ENCODE measurements at regions not wholly inside any gene's neighbourhood (a gene's known extent, or its start where the extent isn't known, plus 50 kb on each side); places are given as distances from the start of the nearest gene placed in this dataset.

GRCh38 chr10:25849268-25849667 lies 84.8 kb upstream of the MYO3A start:
- Histone ChIP-seq H3K36me3 (no peaks in the 10 kb centered on the region), H3K9me3 (no peaks in the 10 kb centered on the region), H3K4me1 (no peaks in the 10 kb centered on the region), H3K27me3 (no peaks in the 10 kb centered on the region), H3K4me3 (no peak overlapping the region), H3K27ac (no peak overlapping the region)
- no peak for TF ChIP-seq EP300 (IDR thresholded peaks at IDR 0.05)
- TF ChIP-seq POLR2AphosphoS5 (IDR thresholded peaks at IDR 0.05) = no peak
- intact Hi-C loops (cut with DNase I; ENCODE audit: low total_unique reads) = no loop called here
- DNase-seq = no peak
- 79 to 94% (median 81%) methylated on average over 3 of the region's 3 CpGs for WGBS, 5 donors

GRCh38 chr10:25849988-25850387 lies 84.0 kb upstream of the MYO3A start:
- no peaks in the 10 kb centered on the region for H3K36me3 ChIP-seq
- DNase-seq = no peak
- H3K27ac ChIP-seq = no peak overlapping the region
- H3K4me3 ChIP-seq = no peak overlapping the region
- intact Hi-C loops (cut with DNase I; ENCODE audit: low total_unique reads) = no loop called here
- H3K27me3 ChIP-seq = no peaks in the 10 kb centered on the region
- H3K4me1 ChIP-seq = no peaks in the 10 kb centered on the region
- no peaks in the 10 kb centered on the region for H3K9me3 ChIP-seq
- TF ChIP-seq POLR2AphosphoS5 (IDR thresholded peaks at IDR 0.05) = no peak
- TF ChIP-seq EP300 (IDR thresholded peaks at IDR 0.05) = no peak
- no peak for TF ChIP-seq POLR2A (IDR thresholded peaks at IDR 0.05)
- TF ChIP-seq, protein P1, sequence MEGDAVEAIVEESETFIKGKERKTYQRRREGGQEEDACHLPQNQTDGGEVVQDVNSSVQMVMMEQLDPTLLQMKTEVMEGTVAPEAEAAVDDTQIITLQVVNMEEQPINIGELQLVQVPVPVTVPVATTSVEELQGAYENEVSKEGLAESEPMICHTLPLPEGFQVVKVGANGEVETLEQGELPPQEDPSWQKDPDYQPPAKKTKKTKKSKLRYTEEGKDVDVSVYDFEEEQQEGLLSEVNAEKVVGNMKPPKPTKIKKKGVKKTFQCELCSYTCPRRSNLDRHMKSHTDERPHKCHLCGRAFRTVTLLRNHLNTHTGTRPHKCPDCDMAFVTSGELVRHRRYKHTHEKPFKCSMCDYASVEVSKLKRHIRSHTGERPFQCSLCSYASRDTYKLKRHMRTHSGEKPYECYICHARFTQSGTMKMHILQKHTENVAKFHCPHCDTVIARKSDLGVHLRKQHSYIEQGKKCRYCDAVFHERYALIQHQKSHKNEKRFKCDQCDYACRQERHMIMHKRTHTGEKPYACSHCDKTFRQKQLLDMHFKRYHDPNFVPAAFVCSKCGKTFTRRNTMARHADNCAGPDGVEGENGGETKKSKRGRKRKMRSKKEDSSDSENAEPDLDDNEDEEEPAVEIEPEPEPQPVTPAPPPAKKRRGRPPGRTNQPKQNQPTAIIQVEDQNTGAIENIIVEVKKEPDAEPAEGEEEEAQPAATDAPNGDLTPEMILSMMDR (IDR thresholded peaks at IDR 0.05) = no peak
- 51 to 67% (median 54%) methylated on average over 4 of the region's 4 CpGs for WGBS, 5 donors

- Histone ChIP-seq H3K27ac (no peak overlapping the region), H3K36me3 (no peaks in the 10 kb centered on the region), H3K27me3 (no peaks in the 10 kb centered on the region), H3K4me3 (no peak overlapping the region), H3K4me1 (no peaks in the 10 kb centered on the region), H3K9me3 (no peaks in the 10 kb centered on the region)
- intact Hi-C loops (cut with DNase I; ENCODE audit: low total_unique reads) = no loop called here
- WGBS, 5 donors = 58 to 67% (median 65%) methylated on average over 7 of the region's 7 CpGs
- no peak for DNase-seq
- TF ChIP-seq POLR2A (IDR thresholded peaks at IDR 0.05) (no peak), EP300 (IDR thresholded peaks at IDR 0.05) (no peak), POLR2AphosphoS5 (IDR thresholded peaks at IDR 0.05) (no peak)
- TF ChIP-seq, protein P1 (IDR thresholded peaks at IDR 0.05) = no peak
Observed at GRCh38 chr10:25851548-25851947, 82.5 kb upstream of the MYO3A start.

GRCh38 chr10:25852364-25852941 lies 81.6 kb upstream of the MYO3A start:
- WGBS, 5 donors = 66 to 76% (median 75%) methylated on average over 8 of the region's 8 CpGs
- Histone ChIP-seq H3K27me3 (no peaks in the 10 kb centered on the region), H3K27ac (no peak overlapping the region), H3K36me3 (no peaks in the 10 kb centered on the region), H3K4me1 (no peaks in the 10 kb centered on the region), H3K4me3 (no peak overlapping the region), H3K9me3 (no peaks in the 10 kb centered on the region)
- intact Hi-C loops (cut with DNase I; ENCODE audit: low total_unique reads) = no loop called here
- TF ChIP-seq, protein P1 (IDR thresholded peaks at IDR 0.05) = no peak
- TF ChIP-seq POLR2A (IDR thresholded peaks at IDR 0.05) (no peak), EP300 (IDR thresholded peaks at IDR 0.05) (no peak), POLR2AphosphoS5 (IDR thresholded peaks at IDR 0.05) (no peak)
- no peak for DNase-seq

DNA sequence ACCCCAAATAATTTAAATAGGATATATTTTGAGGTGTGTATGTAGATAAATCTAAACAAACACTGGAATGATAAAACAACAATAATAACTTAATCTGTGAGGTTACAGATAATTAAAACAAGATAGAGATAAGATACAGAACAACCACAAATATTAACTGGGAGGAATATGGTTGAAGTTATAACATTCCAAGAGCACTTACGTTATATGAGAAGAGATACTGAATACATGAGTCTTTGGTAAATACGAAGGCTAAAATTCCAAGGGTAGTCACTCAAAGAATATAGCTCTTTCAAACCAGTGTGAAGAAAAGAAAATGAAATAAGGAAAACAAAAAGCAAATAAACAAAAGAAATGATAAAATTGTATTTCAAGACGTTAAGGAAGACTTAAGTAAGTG lies 76.0 kb upstream of the MYO3A start:
- TF ChIP-seq POLR2A (IDR thresholded peaks at IDR 0.05) (no peak), EP300 (IDR thresholded peaks at IDR 0.05) (no peak), POLR2AphosphoS5 (IDR thresholded peaks at IDR 0.05) (no peak)
- TF ChIP-seq, protein P1 (IDR thresholded peaks at IDR 0.05) = no peak
- H3K4me3 ChIP-seq = no peak overlapping the region
- H3K36me3 ChIP-seq = no peaks in the 10 kb centered on the region
- H3K4me1 ChIP-seq = no peaks in the 10 kb centered on the region
- H3K27ac ChIP-seq = no peak overlapping the region
- 54 to 66% (median 61%) methylated on average over 3 of the region's 3 CpGs for WGBS, 5 donors
- no peaks in the 10 kb centered on the region for H3K27me3 ChIP-seq
- no peak for DNase-seq
- intact Hi-C loops (cut with DNase I; ENCODE audit: low total_unique reads) = no loop called here
- no peaks in the 10 kb centered on the region for H3K9me3 ChIP-seq

All from stomach (tissue), 8 donors.